ENCODE measurements at regions not wholly inside any gene's neighbourhood (a gene's known extent, or its start where the extent isn't known, plus 50 kb on each side); places are given as distances from the start of the nearest gene placed in this dataset.
"Not testable (repeated sequence)": the region's sequence is repeated elsewhere in the genome, so short reads cannot be mapped to it uniquely, and the experiment has no call there.

- no peak for DNase-seq
Measured at GRCh38 chr10:114872519-114873087, 51.0 kb downstream of the FHIP2A start.

DNA sequence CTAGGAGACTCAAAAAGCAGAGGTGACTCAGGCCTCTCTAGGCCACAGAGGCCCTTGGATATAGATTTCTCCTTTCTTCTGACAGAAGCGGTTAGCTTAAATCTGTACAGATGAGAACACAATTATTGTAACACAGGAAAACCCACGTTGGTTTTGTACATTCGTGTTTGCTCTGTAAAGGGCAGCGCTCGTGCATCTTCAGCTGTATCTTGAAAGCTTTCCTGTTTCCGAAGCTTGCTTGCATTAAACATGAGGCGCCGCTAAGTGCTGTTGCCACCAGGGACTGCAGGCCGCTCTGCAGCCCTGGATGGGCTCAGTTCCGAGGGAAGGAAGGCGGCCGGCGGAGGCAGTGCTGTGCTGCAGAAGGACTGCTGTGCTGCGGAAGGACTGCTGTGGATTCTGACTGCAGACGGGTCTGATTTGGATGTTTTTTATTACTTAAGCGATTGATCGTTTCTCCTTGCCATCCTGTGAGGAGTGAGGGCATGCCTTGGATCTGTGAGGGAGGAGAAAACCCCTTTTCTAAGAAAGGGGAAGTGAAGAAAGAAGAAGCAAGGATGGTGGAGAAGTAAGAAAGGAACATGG, 53.3 kb downstream of the FHIP2A start:
- DNase-seq, result no peak

GRCh38 chr10:114875590-114876081, 54.1 kb downstream of the FHIP2A start:
- DNase-seq, result not testable (repeated sequence)

- DNase-seq, result no peak
Measured at GRCh38 chr10:114876169-114876568, 54.6 kb downstream of the FHIP2A start.

GRCh38 chr10:114876602-114877300, 55.2 kb downstream of the FHIP2A start:
- peak; percentile 15 for DNase-seq

GRCh38 chr10:114877301-114877644, 55.7 kb downstream of the FHIP2A start:
- no peak for DNase-seq

- no peak for DNase-seq
Measured at GRCh38 chr10:114879093-114879492, 57.5 kb downstream of the FHIP2A start.

DNA sequence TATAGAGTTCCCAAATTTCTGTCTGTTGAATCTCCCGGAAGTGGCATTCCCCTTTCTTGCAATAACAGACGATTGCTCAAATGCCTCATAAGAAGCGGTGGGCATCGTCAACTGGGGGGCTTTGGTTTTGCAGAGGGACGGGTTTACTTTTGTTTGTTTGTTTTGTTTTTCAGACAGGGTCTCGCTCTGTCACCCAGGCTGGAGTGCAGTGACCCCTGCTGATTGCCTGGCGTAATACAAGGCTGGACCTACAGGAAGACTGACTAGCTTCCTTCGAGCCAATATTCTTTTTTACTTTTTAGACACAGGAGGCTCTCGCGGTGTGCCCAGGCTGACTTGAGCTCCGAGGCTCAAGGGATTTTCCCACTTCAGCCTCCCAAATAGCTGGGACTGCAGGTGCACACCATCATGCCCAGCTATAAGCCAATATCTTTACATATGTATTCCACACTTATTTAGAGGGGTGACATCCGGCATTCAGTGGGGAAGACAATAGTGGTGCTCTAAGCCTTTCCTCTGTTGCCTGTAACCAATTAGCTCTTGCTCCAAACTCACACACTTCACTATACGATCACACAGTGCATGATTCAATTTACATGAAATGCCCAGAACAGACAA, 58.1 kb downstream of the FHIP2A start:
- peak; percentile 45 for DNase-seq

GRCh38 chr10:114881417-114881816, 56.6 kb upstream of the TRUB1 start:
- no peak for DNase-seq

- no peak for DNase-seq
Measured at GRCh38 chr10:114881901-114882300, 56.1 kb upstream of the TRUB1 start.

DNA sequence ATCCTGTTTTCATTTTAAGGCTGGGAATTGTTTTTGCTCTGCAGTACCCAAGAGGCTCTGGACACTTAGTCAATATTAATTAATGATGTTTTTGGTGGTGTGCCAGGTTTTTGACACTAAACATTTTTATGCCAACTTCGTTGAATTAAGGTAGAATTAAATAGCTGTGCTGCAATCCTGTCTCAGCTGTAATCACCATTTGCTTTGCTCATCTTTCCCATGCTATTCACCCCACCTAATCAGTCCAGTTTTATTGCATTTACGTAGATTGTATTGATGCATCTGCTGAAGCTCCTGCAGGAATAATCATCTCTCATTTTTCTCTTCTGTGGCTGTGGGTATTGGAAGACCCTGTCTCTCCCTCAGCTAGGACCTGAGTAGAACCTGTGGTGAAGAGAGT, 52.6 kb upstream of the TRUB1 start:
- DNase-seq, result no peak
